ENCODE measurements at regions not wholly inside any gene's neighbourhood (a gene's known extent, or its start where the extent isn't known, plus 50 kb on each side); places are given as distances from the start of the nearest gene placed in this dataset.
A peak's percentile ranks its signal among the peaks of the same experiment; 100 is the strongest.
"Not testable (repeated sequence)": the region's sequence is repeated elsewhere in the genome, so short reads cannot be mapped to it uniquely, and the experiment has no call there.

DNA sequence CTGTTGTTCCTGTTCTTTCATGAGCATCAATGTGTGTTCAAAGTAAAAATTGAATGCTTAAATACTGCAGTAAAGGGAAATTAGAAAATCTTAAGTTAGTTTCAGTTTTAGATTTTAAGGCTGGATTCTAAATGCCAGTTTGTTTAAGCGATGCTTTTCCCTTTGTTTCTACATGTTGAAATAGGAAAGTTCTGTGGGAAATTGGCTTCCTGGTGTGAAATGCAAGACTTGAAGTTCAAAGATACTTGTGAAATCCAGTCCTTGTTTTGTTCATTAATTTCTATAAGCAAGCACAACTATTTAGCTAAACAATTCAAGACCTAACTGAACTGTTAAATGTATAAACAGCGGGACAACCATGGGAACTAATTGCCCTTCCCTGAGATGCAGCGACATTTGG lies 149.1 kb downstream of the LYPLAL1 start:
- TF ChIP-seq CTCF (IDR thresholded peaks at IDR 0.05; ENCODE audit: borderline replicate concordance, control extremely low read depth, extremely low read depth, insufficient read depth, missing control alignments): no peak
- in situ Hi-C loops (cut with MboI; ENCODE audit: low sequenced_read_pairs, unreplicated experiment): no loop called here
- no peak for DNase-seq (ENCODE audit: low spot score)

GRCh38 chr1:219320563-219320962 lies 146.9 kb downstream of the LYPLAL1 start:
- in situ Hi-C loops (cut with MboI; ENCODE audit: low sequenced_read_pairs, unreplicated experiment); DNase-seq (ENCODE audit: low spot score): not testable (repeated sequence)

GRCh38 chr1:219318826-219319225 lies 145.1 kb downstream of the LYPLAL1 start:
- DNase-seq (ENCODE audit: low spot score): no peak
- TF ChIP-seq CTCF (IDR thresholded peaks at IDR 0.05; ENCODE audit: borderline replicate concordance, control extremely low read depth, extremely low read depth, insufficient read depth, missing control alignments): no peak
- in situ Hi-C loops (cut with MboI; ENCODE audit: low sequenced_read_pairs, unreplicated experiment): no loop called here

DNA sequence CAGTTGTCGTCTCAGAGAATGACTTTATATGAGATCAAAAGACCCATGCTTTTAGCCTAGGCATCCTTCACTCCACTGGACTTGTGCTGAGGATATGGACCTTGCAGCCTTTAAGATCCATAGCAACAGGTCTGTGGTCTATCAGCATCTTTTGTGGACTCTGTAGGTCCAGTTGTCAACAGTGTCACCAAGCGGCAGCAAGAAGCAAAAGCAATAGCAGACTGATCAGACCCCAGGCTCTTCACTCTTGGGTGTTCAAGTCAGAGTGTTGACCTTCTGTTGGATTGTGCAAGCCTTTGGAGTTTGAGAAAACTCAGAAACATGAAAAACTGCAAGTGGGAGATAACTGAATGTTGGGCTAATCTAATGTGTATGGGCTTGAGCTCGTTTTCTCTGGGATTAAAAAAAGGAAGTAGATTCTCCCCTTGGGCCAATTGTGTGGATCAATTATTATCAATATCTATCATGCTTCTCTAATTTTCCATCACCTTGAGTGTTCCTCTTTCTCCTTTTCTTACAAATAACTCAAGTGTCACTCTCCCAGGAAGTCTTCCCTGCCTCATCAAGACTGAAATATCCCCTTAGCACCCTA lies 144.2 kb downstream of the LYPLAL1 start:
- in situ Hi-C loops (cut with MboI; ENCODE audit: low sequenced_read_pairs, unreplicated experiment): no loop called here
- peak; percentile 24 for DNase-seq (ENCODE audit: low spot score)
- TF ChIP-seq CTCF (IDR thresholded peaks at IDR 0.05; ENCODE audit: borderline replicate concordance, control extremely low read depth, extremely low read depth, insufficient read depth, missing control alignments): peak; percentile 43

GRCh38 chr1:219316066-219316465 lies 142.4 kb downstream of the LYPLAL1 start:
- no peak for TF ChIP-seq CTCF (IDR thresholded peaks at IDR 0.05; ENCODE audit: borderline replicate concordance, control extremely low read depth, extremely low read depth, insufficient read depth, missing control alignments)
- in situ Hi-C loops (cut with MboI; ENCODE audit: low sequenced_read_pairs, unreplicated experiment): no loop called here
- no peak for DNase-seq (ENCODE audit: low spot score)

DNA sequence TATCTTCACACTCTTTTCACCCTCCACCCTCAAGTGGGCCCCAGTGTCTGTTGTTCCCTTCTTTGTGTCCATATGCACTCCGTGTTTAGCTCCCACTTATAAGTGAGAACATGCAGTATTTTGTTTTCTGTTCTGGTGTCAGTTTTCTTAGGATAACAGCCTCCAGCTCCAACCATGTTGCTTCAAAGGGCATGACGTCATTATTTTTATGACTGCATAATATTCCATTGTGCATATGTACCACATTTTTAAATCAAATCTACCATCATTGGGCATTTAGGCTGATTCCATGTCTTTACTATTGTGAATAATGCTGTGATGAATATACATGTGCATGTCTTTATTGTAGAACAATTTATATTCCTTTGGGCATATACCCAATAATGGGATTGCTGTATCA lies 140.3 kb downstream of the LYPLAL1 start:
- in situ Hi-C loops (cut with MboI; ENCODE audit: low sequenced_read_pairs, unreplicated experiment): no loop called here
- TF ChIP-seq CTCF (IDR thresholded peaks at IDR 0.05; ENCODE audit: borderline replicate concordance, control extremely low read depth, extremely low read depth, insufficient read depth, missing control alignments): no peak
- no peak for DNase-seq (ENCODE audit: low spot score)

- TF ChIP-seq CTCF (IDR thresholded peaks at IDR 0.05; ENCODE audit: borderline replicate concordance, control extremely low read depth, extremely low read depth, insufficient read depth, missing control alignments): no peak
- in situ Hi-C loops (cut with MboI; ENCODE audit: low sequenced_read_pairs, unreplicated experiment): no loop called here
- DNase-seq (ENCODE audit: low spot score): no peak
Measured at GRCh38 chr1:219312967-219313366, 139.3 kb downstream of the LYPLAL1 start.
